T47D (cell line): ENCODE measurements at regions not wholly inside any gene's neighbourhood (a gene's known extent, or its start where the extent isn't known, plus 50 kb on each side); places are given as distances from the start of the nearest gene placed in this dataset.

Experiments
- DNase-seq, 2 experiments: peaks; one replicate each; pipeline versions ENCODE4 v3.0.0 to v3.0.0-alpha.2; 2011 to 2012; ENCODE audit warnings: low read depth in 1 of 2, low spot score in 1 of 2
- JUND ChIP-seq: IDR thresholded peaks from 2 replicates; pipeline ENCODE4 v1.6.1; 2012; ENCODE audit warnings: low read depth
- in situ Hi-C: cut with HindIII; loops from 2 replicates; pipeline ENCODE4 v1.10.0; 2016; ENCODE audit warnings: low sequenced_read_pairs, low pct_unique_long_range_greater_than_20kb

GRCh38 chr10:128627811-128628210 lies 501.6 kb upstream of the MKI67 start:
- DNase-seq = no peak
- no peak for TF ChIP-seq JUND
- in situ Hi-C loops = no loop called here

- in situ Hi-C loops = no loop called here
- DNase-seq = no peak
- no peak for TF ChIP-seq JUND
Measured at GRCh38 chr10:128628252-128628651, 502.0 kb upstream of the MKI67 start.

- in situ Hi-C loops = no loop called here
Measured at GRCh38 chr10:128629111-128630096, 503.2 kb upstream of the MKI67 start.

GRCh38 chr10:128630787-128631252 lies 504.6 kb upstream of the MKI67 start:
- no peak for TF ChIP-seq JUND
- in situ Hi-C loops = no loop called here
- no peak for DNase-seq

More at GRCh38 chr10:128629111-128630096, 503.2 kb upstream of the MKI67 start:
- no peak for TF ChIP-seq JUND
- no peak for DNase-seq

- in situ Hi-C loops = no loop called here
- peak in 1 of 2 experiments; percentile 18 for DNase-seq
- TF ChIP-seq JUND = no peak
Measured at GRCh38 chr10:128631801-128632241, 505.6 kb upstream of the MKI67 start.

- in situ Hi-C loops = no loop called here
- no peak for DNase-seq
- no peak for TF ChIP-seq JUND
Measured at GRCh38 chr10:128632694-128633093, 506.5 kb upstream of the MKI67 start.

GRCh38 chr10:128633864-128634540 lies 507.8 kb upstream of the MKI67 start:
- in situ Hi-C loops = no loop called here
- DNase-seq = no peak
- no peak for TF ChIP-seq JUND

GRCh38 chr10:128642023-128642422 lies 515.8 kb upstream of the MKI67 start:
- DNase-seq = no peak
- TF ChIP-seq JUND = no peak
- in situ Hi-C loops = no loop called here

- DNase-seq = no peak
Measured at GRCh38 chr10:128642502-128642901, 516.3 kb upstream of the MKI67 start.

GRCh38 chr10:128643658-128644057 lies 517.4 kb upstream of the MKI67 start:
- TF ChIP-seq JUND = no peak
- in situ Hi-C loops = no loop called here
- no peak for DNase-seq

More at GRCh38 chr10:128642502-128642901, 516.3 kb upstream of the MKI67 start:
- TF ChIP-seq JUND = no peak
- in situ Hi-C loops = no loop called here

- no peak for TF ChIP-seq JUND
- DNase-seq = no peak
- in situ Hi-C loops = no loop called here
Measured at GRCh38 chr10:128645486-128645885, 519.3 kb upstream of the MKI67 start.

- TF ChIP-seq JUND = no peak
- DNase-seq = no peak
- in situ Hi-C loops = no loop called here
Measured at GRCh38 chr10:128646956-128647355, 520.7 kb upstream of the MKI67 start.

- in situ Hi-C loops = no loop called here
- DNase-seq = no peak
- no peak for TF ChIP-seq JUND
Measured at GRCh38 chr10:128657548-128657947, 531.3 kb upstream of the MKI67 start.
